ENCODE measurements at regions not wholly inside any gene's neighbourhood (a gene's known extent, or its start where the extent isn't known, plus 50 kb on each side); places are given as distances from the start of the nearest gene placed in this dataset.

DNA sequence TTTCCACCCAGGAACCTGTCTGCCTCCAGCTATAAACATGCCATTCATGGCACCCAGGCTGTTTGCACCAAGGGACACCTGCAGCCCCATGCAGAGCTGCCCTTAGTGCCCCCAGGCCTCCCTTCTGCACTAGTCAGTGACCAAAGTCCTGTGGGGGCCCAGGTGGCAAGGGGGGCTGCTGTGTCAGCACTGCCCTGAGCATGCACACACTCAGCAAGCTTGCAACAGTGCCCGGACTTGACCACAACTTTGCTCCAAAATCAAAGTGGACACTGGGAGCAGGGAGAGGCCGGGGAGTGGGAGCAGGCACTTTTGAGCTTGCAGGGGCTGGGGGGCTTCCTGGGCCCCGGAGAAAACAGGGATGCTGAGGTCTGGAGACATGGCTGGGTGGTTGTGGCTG lies 192.9 kb upstream of the MBL2 start:
- peak in 1 of 4 donors; percentile 39 for ATAC-seq

DNA sequence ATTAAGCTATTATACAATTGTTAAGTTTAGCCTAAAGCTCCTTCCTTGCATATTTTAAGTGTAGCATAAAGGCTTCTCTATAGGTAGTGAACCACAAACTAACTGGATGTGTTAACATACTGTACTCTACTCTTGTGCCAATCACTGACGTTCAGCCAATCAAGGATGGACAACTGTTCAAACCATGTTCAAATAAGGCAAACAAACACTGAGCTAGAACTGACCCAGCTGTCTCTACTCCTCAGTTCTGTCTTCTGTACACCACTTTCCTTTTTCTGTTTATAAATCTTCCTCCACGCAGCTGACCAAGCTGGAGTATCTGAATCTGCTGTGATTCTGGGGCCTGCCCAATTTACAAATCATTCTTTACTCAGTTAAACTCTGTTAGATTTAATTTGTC lies 188.7 kb upstream of the MBL2 start:
- no peaks in the 10 kb centered on the region for H3K27me3 ChIP-seq
- H3K9me3 ChIP-seq: no peaks in the 10 kb centered on the region
- DNase-seq (no peak), ATAC-seq (no peak)
- H3K4me1 ChIP-seq: no peaks in the 10 kb centered on the region
- WGBS, 4 donors: 47 to 62% (median 52%) methylated on average over 2 of the region's 2 CpGs
- no peak overlapping the region for H3K4me3 ChIP-seq
- no peak overlapping the region for H3K27ac ChIP-seq
- TF ChIP-seq, protein P1, sequence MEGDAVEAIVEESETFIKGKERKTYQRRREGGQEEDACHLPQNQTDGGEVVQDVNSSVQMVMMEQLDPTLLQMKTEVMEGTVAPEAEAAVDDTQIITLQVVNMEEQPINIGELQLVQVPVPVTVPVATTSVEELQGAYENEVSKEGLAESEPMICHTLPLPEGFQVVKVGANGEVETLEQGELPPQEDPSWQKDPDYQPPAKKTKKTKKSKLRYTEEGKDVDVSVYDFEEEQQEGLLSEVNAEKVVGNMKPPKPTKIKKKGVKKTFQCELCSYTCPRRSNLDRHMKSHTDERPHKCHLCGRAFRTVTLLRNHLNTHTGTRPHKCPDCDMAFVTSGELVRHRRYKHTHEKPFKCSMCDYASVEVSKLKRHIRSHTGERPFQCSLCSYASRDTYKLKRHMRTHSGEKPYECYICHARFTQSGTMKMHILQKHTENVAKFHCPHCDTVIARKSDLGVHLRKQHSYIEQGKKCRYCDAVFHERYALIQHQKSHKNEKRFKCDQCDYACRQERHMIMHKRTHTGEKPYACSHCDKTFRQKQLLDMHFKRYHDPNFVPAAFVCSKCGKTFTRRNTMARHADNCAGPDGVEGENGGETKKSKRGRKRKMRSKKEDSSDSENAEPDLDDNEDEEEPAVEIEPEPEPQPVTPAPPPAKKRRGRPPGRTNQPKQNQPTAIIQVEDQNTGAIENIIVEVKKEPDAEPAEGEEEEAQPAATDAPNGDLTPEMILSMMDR (IDR thresholded peaks at IDR 0.05): no peak
- TF ChIP-seq POLR2A (IDR thresholded peaks at IDR 0.05): no peak
- intact Hi-C loops (cut with DNase I): no loop called here
- H3K36me3 ChIP-seq: no peaks in the 10 kb centered on the region

More for the DNA sequence above, 192.9 kb upstream of the MBL2 start:
- 84 to 87% (median 85%) methylated on average over 3 of the region's 3 CpGs for WGBS, 4 donors
- intact Hi-C loops (cut with DNase I): no loop called here
- no peak overlapping the region for H3K4me3 ChIP-seq
- TF ChIP-seq, protein P1 (IDR thresholded peaks at IDR 0.05): no peak
- H3K9me3 ChIP-seq: no peaks in the 10 kb centered on the region
- no peaks in the 10 kb centered on the region for H3K36me3 ChIP-seq
- no peaks in the 10 kb centered on the region for H3K27me3 ChIP-seq
- H3K27ac ChIP-seq: no peak overlapping the region
- no peaks in the 10 kb centered on the region for H3K4me1 ChIP-seq
- no peak for DNase-seq

DNA sequence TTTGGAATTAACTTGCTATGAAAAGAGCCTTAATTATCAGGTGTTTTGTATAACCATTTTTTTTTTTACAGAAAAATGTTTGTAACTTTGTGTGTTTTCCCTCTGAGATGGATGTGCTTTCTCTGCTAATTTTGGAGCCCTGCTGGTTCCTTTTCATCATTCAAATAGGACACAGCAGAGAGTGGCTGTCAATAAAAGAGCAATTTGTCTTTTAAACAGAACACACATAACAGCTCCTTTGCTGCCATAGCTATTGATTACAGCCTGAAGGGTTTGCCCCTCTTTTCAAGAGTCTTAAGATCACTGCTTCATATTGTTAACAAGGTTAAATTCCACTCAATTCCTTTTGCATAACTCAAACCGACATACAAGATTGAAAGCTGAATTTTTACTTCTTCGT lies 187.2 kb upstream of the MBL2 start:
- Histone ChIP-seq H3K9me3 (no peaks in the 10 kb centered on the region), H3K4me3 (no peak overlapping the region), H3K27ac (no peak overlapping the region), H3K27me3 (no peaks in the 10 kb centered on the region), H3K36me3 (no peaks in the 10 kb centered on the region), H3K4me1 (no peaks in the 10 kb centered on the region)
- DNase-seq (no peak), ATAC-seq (no peak)
- intact Hi-C loops (cut with DNase I): no loop called here
- TF ChIP-seq POLR2A (IDR thresholded peaks at IDR 0.05): no peak
- TF ChIP-seq, protein P1 (IDR thresholded peaks at IDR 0.05): no peak
- WGBS, 4 donors: 83 to 92% (median 88%) methylated on average over 2 of the region's 2 CpGs

DNA sequence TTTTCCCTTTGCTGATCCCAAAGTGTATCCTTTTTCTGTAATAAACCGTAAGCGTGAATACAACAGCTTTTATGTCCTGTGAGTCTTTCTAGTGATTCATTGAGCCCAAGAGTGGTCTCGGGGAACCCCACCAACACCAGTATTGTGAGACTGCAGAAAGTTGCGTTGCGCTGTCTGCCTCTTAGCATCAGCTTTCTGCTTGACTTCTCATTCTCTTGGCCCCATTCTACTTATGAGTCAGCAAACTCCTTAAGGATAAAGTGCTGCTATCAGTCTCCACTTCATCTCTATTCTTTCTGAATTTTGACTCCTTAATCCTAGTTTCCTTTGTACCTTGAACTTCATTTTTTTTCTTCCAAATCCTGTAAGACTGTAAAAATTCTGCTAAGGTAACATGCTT lies 184.3 kb upstream of the MBL2 start:
- DNase-seq: no peak
- Histone ChIP-seq H3K27me3 (no peaks in the 10 kb centered on the region), H3K4me3 (no peak overlapping the region), H3K4me1 (no peaks in the 10 kb centered on the region), H3K27ac (no peak overlapping the region), H3K9me3 (no peaks in the 10 kb centered on the region), H3K36me3 (no peaks in the 10 kb centered on the region)
- WGBS, 4 donors: 86 to 90% (median 90%) methylated on average over 5 of the region's 5 CpGs
- intact Hi-C loops (cut with DNase I): no loop called here
- no peak for ATAC-seq
- no peak for TF ChIP-seq POLR2A (IDR thresholded peaks at IDR 0.05)
- TF ChIP-seq, protein P1 (IDR thresholded peaks at IDR 0.05): no peak

Data from heart left ventricle (tissue), 16 donors.